ENCODE measurements at regions not wholly inside any gene's neighbourhood (a gene's known extent, or its start where the extent isn't known, plus 50 kb on each side); places are given as distances from the start of the nearest gene placed in this dataset.

- TF ChIP-seq CTCF (IDR thresholded peaks at IDR 0.05) = no peak
- no peaks in the 10 kb centered on the region for H3K4me1 ChIP-seq
- no peak for DNase-seq (ENCODE audit: low spot score in 2 of 2)
- H3K4me3 ChIP-seq = no peak overlapping the region
- H3K36me3 ChIP-seq = no peaks in the 10 kb centered on the region
- intact Hi-C loops (cut with DNase I) = no loop called here
- no peaks in the 10 kb centered on the region for H3K27me3 ChIP-seq
- H3K9me3 ChIP-seq = no peaks in the 10 kb centered on the region
- H3K27ac ChIP-seq = no peak overlapping the region
Observed at GRCh38 chr13:50187352-50188029, 172.2 kb downstream of the KCNRG start.

- H3K9me3 ChIP-seq = no peaks in the 10 kb centered on the region
- H3K4me3 ChIP-seq = no peak overlapping the region
- no peak for TF ChIP-seq CTCF (IDR thresholded peaks at IDR 0.05)
- DNase-seq (ENCODE audit: low spot score in 2 of 2) = no peak
- H3K27ac ChIP-seq = no peak overlapping the region
- H3K27me3 ChIP-seq = no peaks in the 10 kb centered on the region
- H3K4me1 ChIP-seq = no peaks in the 10 kb centered on the region
- intact Hi-C loops (cut with DNase I) = no loop called here
- no peaks in the 10 kb centered on the region for H3K36me3 ChIP-seq
Observed at GRCh38 chr13:50188696-50189095, 173.5 kb downstream of the KCNRG start.

GRCh38 chr13:50189450-50189849 lies 174.2 kb downstream of the KCNRG start:
- H3K27ac ChIP-seq = no peak overlapping the region
- H3K4me3 ChIP-seq = no peak overlapping the region
- H3K36me3 ChIP-seq = no peaks in the 10 kb centered on the region
- no peak for TF ChIP-seq CTCF (IDR thresholded peaks at IDR 0.05)
- DNase-seq (ENCODE audit: low spot score in 2 of 2) = no peak
- H3K4me1 ChIP-seq = no peaks in the 10 kb centered on the region
- H3K27me3 ChIP-seq = no peaks in the 10 kb centered on the region
- H3K9me3 ChIP-seq = no peaks in the 10 kb centered on the region
- intact Hi-C loops (cut with DNase I) = no loop called here

GRCh38 chr13:50191004-50191403 lies 175.8 kb downstream of the KCNRG start:
- Histone ChIP-seq H3K4me3 (no peak overlapping the region), H3K4me1 (no peaks in the 10 kb centered on the region), H3K9me3 (no peaks in the 10 kb centered on the region), H3K27me3 (no peaks in the 10 kb centered on the region), H3K27ac (no peak overlapping the region), H3K36me3 (no peaks in the 10 kb centered on the region)
- intact Hi-C loops (cut with DNase I) = no loop called here
- DNase-seq (ENCODE audit: low spot score in 2 of 2) = no peak
- no peak for TF ChIP-seq CTCF (IDR thresholded peaks at IDR 0.05)

- DNase-seq (ENCODE audit: low spot score in 2 of 2) = no peak
Observed at GRCh38 chr13:50192272-50192813, 177.1 kb downstream of the KCNRG start.

More at GRCh38 chr13:50192272-50192813, 177.1 kb downstream of the KCNRG start:
- H3K4me3 ChIP-seq = no peak overlapping the region
- H3K27me3 ChIP-seq = no peaks in the 10 kb centered on the region
- TF ChIP-seq CTCF (IDR thresholded peaks at IDR 0.05) = no peak
- intact Hi-C loops (cut with DNase I) = no loop called here
- H3K36me3 ChIP-seq = no peaks in the 10 kb centered on the region
- H3K27ac ChIP-seq = no peak overlapping the region
- H3K9me3 ChIP-seq = no peaks in the 10 kb centered on the region
- H3K4me1 ChIP-seq = no peaks in the 10 kb centered on the region
